ENCODE measurements at regions not wholly inside any gene's neighbourhood (a gene's known extent, or its start where the extent isn't known, plus 50 kb on each side); places are given as distances from the start of the nearest gene placed in this dataset.
"Not testable (repeated sequence)": the region's sequence is repeated elsewhere in the genome, so short reads cannot be mapped to it uniquely, and the experiment has no call there.

- no peak for DNase-seq
These were observed 434.0 kb upstream of the RUNX1 start for GRCh38 chr21:35482933-35483662.

GRCh38 chr21:35482096-35482495 is 433.0 kb upstream of the RUNX1 start:
- peak; percentile 82 for DNase-seq

GRCh38 chr21:35481005-35481404 is 431.9 kb upstream of the RUNX1 start:
- no peak for DNase-seq

GRCh38 chr21:35479529-35479928 is 430.4 kb upstream of the RUNX1 start:
- DNase-seq, result peak; percentile 13

GRCh38 chr21:35479065-35479448 is 430.0 kb upstream of the RUNX1 start:
- DNase-seq, result no peak

- DNase-seq, result peak; percentile 88
These were observed 429.3 kb upstream of the RUNX1 start for GRCh38 chr21:35478161-35479064.

GRCh38 chr21:35477622-35478021 is 428.5 kb upstream of the RUNX1 start:
- DNase-seq, result peak; percentile 2

GRCh38 chr21:35476621-35477395 is 427.7 kb upstream of the RUNX1 start:
- DNase-seq, result peak; percentile 7

- DNase-seq, result peak; percentile 98
These were observed 426.7 kb upstream of the RUNX1 start for GRCh38 chr21:35475762-35476161.

GRCh38 chr21:35475009-35475408 is 425.9 kb upstream of the RUNX1 start:
- peak; percentile 98 for DNase-seq

GRCh38 chr21:35473496-35473895 is 424.4 kb upstream of the RUNX1 start:
- DNase-seq, result peak; percentile 92

- peak; percentile 85 for DNase-seq
These were observed 421.4 kb upstream of the RUNX1 start for GRCh38 chr21:35470522-35470921.

GRCh38 chr21:35469498-35469897 is 420.4 kb upstream of the RUNX1 start:
- no peak for DNase-seq

GRCh38 chr21:35468991-35469390 is 419.9 kb upstream of the RUNX1 start:
- DNase-seq, result no peak

- DNase-seq, result no peak
These were observed 418.5 kb upstream of the RUNX1 start for GRCh38 chr21:35467566-35467965.

GRCh38 chr21:35466681-35467080 is 417.6 kb upstream of the RUNX1 start:
- not testable (repeated sequence) for DNase-seq

- peak; percentile 56 for DNase-seq
These were observed 416.6 kb upstream of the RUNX1 start for GRCh38 chr21:35465741-35466140.

- no peak for DNase-seq
These were observed 412.6 kb upstream of the RUNX1 start for GRCh38 chr21:35461700-35462099.

- DNase-seq, result no peak
These were observed 411.3 kb upstream of the RUNX1 start for GRCh38 chr21:35460441-35460840.

GRCh38 chr21:35458405-35458804 is 409.3 kb upstream of the RUNX1 start:
- no peak for DNase-seq

- no peak for DNase-seq
These were observed 408.1 kb upstream of the RUNX1 start for GRCh38 chr21:35457097-35457804.

GRCh38 chr21:35451276-35451675 is 402.2 kb upstream of the RUNX1 start:
- DNase-seq, result peak; percentile 41

- no peak for DNase-seq
These were observed 401.7 kb upstream of the RUNX1 start for GRCh38 chr21:35450830-35451229.

Data from inflammatory macrophage treated with lipopolysaccharide for 4 hours (primary cell).